ENCODE measurements at regions not wholly inside any gene's neighbourhood (a gene's known extent, or its start where the extent isn't known, plus 50 kb on each side); places are given as distances from the start of the nearest gene placed in this dataset.

GRCh38 chrX:40331762-40332161, 234.0 kb upstream of the BCOR start:
- 0% methylated on average over 1 of the region's 5 CpGs for WGBS (ENCODE audit: insufficient coverage)
- H3K4me3 Mint-ChIP-seq: no peak overlapping the region
- DNase-seq (no peak), ATAC-seq (no peak)
- Histone ChIP-seq H3K27ac (ENCODE audit: low read length) (no peak overlapping the region), H3K9me3 (ENCODE audit: control insufficient read depth, insufficient read depth, low read length) (no peaks in the 10 kb centered on the region), H3K4me3 (ENCODE audit: low read length) (no peak overlapping the region), H3K27me3 (ENCODE audit: control insufficient read depth, insufficient read depth, low read length) (no peaks in the 10 kb centered on the region), H3K4me1 (ENCODE audit: control insufficient read depth, insufficient read depth, low read length) (no peaks in the 10 kb centered on the region), H3K36me3 (ENCODE audit: control insufficient read depth, insufficient read depth, low read length) (no peaks in the 10 kb centered on the region)
- H3K9me3 Mint-ChIP-seq: no peaks in the 10 kb centered on the region
- intact Hi-C loops (cut with micrococcal nuclease): no loop called here
- H3K27ac Mint-ChIP-seq: no peak overlapping the region
- peaks cover 0 to 5% of the 10 kb centered on the region in 2 donors for H3K4me1 Mint-ChIP-seq
- no peaks in the 10 kb centered on the region for H3K36me3 Mint-ChIP-seq
- no peak for TF ChIP-seq CTCF (IDR thresholded peaks at IDR 0.05)
- H3K27me3 Mint-ChIP-seq (ENCODE audit: low read depth in 2 of 2): peaks cover 0 to 18% of the 10 kb centered on the region in 2 donors

GRCh38 chrX:40331353-40331752, 233.6 kb upstream of the BCOR start:
- Histone ChIP-seq H3K36me3 (ENCODE audit: control insufficient read depth, insufficient read depth, low read length) (no peaks in the 10 kb centered on the region), H3K27me3 (ENCODE audit: control insufficient read depth, insufficient read depth, low read length) (no peaks in the 10 kb centered on the region), H3K4me3 (ENCODE audit: low read length) (no peak overlapping the region), H3K27ac (ENCODE audit: low read length) (no peak overlapping the region), H3K9me3 (ENCODE audit: control insufficient read depth, insufficient read depth, low read length) (no peaks in the 10 kb centered on the region), H3K4me1 (ENCODE audit: control insufficient read depth, insufficient read depth, low read length) (no peaks in the 10 kb centered on the region)
- DNase-seq: no peak
- ATAC-seq: no peak
- Mint-ChIP-seq H3K9me3 (no peaks in the 10 kb centered on the region), H3K27ac (no peak overlapping the region), H3K27me3 (ENCODE audit: low read depth in 2 of 2) (peaks cover 0 to 18% of the 10 kb centered on the region in 2 donors), H3K4me3 (no peak overlapping the region), H3K4me1 (peaks cover 0 to 5% of the 10 kb centered on the region in 2 donors), H3K36me3 (no peaks in the 10 kb centered on the region)
- WGBS (ENCODE audit: insufficient coverage): 100% methylated on average over 2 of the region's 5 CpGs
- intact Hi-C loops (cut with micrococcal nuclease): no loop called here
- no peak for TF ChIP-seq CTCF (IDR thresholded peaks at IDR 0.05)

- ATAC-seq: no peak
- 73% methylated on average over 2 of the region's 2 CpGs for WGBS (ENCODE audit: insufficient coverage)
- H3K27ac Mint-ChIP-seq: no peak overlapping the region
- peaks cover 0 to 5% of the 10 kb centered on the region in 2 donors for H3K4me1 Mint-ChIP-seq
- no peaks in the 10 kb centered on the region for H3K9me3 ChIP-seq (ENCODE audit: control insufficient read depth, insufficient read depth, low read length)
- H3K27ac ChIP-seq (ENCODE audit: low read length): no peak overlapping the region
- H3K36me3 Mint-ChIP-seq: no peaks in the 10 kb centered on the region
- no peaks in the 10 kb centered on the region for H3K36me3 ChIP-seq (ENCODE audit: control insufficient read depth, insufficient read depth, low read length)
- H3K27me3 Mint-ChIP-seq (ENCODE audit: low read depth in 2 of 2): peaks cover 0 to 22% of the 10 kb centered on the region in 2 donors
- H3K9me3 Mint-ChIP-seq: no peaks in the 10 kb centered on the region
- no peak overlapping the region for H3K4me3 ChIP-seq (ENCODE audit: low read length)
- no peaks in the 10 kb centered on the region for H3K4me1 ChIP-seq (ENCODE audit: control insufficient read depth, insufficient read depth, low read length)
- no peak for TF ChIP-seq CTCF (IDR thresholded peaks at IDR 0.05)
- H3K27me3 ChIP-seq (ENCODE audit: control insufficient read depth, insufficient read depth, low read length): no peaks in the 10 kb centered on the region
- DNase-seq: no peak
- H3K4me3 Mint-ChIP-seq: no peak overlapping the region
- intact Hi-C loops (cut with micrococcal nuclease): no loop called here
Measured at GRCh38 chrX:40329616-40330015, 231.9 kb upstream of the BCOR start.

- no peak overlapping the region for H3K4me3 Mint-ChIP-seq
- H3K27me3 Mint-ChIP-seq (ENCODE audit: low read depth in 2 of 2): peaks cover 0 to 22% of the 10 kb centered on the region in 2 donors
- ATAC-seq (no peak), DNase-seq (no peak)
- no peaks in the 10 kb centered on the region for H3K36me3 Mint-ChIP-seq
- no peaks in the 10 kb centered on the region for H3K4me1 Mint-ChIP-seq
- Histone ChIP-seq H3K9me3 (ENCODE audit: control insufficient read depth, insufficient read depth, low read length) (no peaks in the 10 kb centered on the region), H3K4me3 (ENCODE audit: low read length) (no peak overlapping the region), H3K36me3 (ENCODE audit: control insufficient read depth, insufficient read depth, low read length) (no peaks in the 10 kb centered on the region), H3K27ac (ENCODE audit: low read length) (no peak overlapping the region), H3K4me1 (ENCODE audit: control insufficient read depth, insufficient read depth, low read length) (no peaks in the 10 kb centered on the region), H3K27me3 (ENCODE audit: control insufficient read depth, insufficient read depth, low read length) (no peaks in the 10 kb centered on the region)
- H3K9me3 Mint-ChIP-seq: no peaks in the 10 kb centered on the region
- no peak overlapping the region for H3K27ac Mint-ChIP-seq
- no CpG with 5 or more reads among the region's 1 CpG for WGBS (ENCODE audit: insufficient coverage)
- intact Hi-C loops (cut with micrococcal nuclease): no loop called here
- TF ChIP-seq CTCF (IDR thresholded peaks at IDR 0.05): no peak
Measured at GRCh38 chrX:40327085-40327484, 229.3 kb upstream of the BCOR start.

Data from natural killer cell (primary cell).